Keratinocyte (primary cell): ENCODE measurements at regions not wholly inside any gene's neighbourhood (a gene's known extent, or its start where the extent isn't known, plus 50 kb on each side); places are given as distances from the start of the nearest gene placed in this dataset.

ENCODE experiments used
- CTCF ChIP-seq, 3 experiments: IDR thresholded peaks in 1 of 3; conservative IDR thresholded peaks in 1 of 3; optimal IDR thresholded peaks in 1 of 3; 2 replicates in 2 of 3; 3 replicates in 1 of 3; pipeline versions ENCODE3 to v1.5.1; 2011; ENCODE audit warnings: low read length in 3 of 3, mild to moderate bottlenecking in 3 of 3, moderate library complexity in 2 of 3, control low read depth in 1 of 3, inconsistent platforms in 1 of 3; ENCODE audit not compliant: insufficient read depth in 2 of 3; ENCODE audit errors: extremely low read depth in 1 of 3
- EZH2 ChIP-seq: IDR thresholded peaks from one replicate; pipeline ENCODE4 v1.6.1; 2012; ENCODE audit warnings: inconsistent platforms, mild to moderate bottlenecking, low read length, moderate library complexity

GRCh38 chr6:109239651-109240321 is 142.5 kb downstream of the CD164 start:
- TF ChIP-seq CTCF (optimal IDR thresholded peaks at IDR 0.05 in 1 of 3, IDR thresholded peaks at IDR 0.05 in 1 of 3, conservative IDR thresholded peaks at IDR 0.05 in 1 of 3; ENCODE audit: extremely low read depth in 1 of 3, insufficient read depth in 2 of 3, low read length in 3 of 3) (no peak), EZH2 (no peak)
